Lower leg skin (tissue), 4 donors: ENCODE measurements at regions not wholly inside any gene's neighbourhood (a gene's known extent, or its start where the extent isn't known, plus 50 kb on each side); places are given as distances from the start of the nearest gene placed in this dataset.
"Not testable (repeated sequence)": the region's sequence is repeated elsewhere in the genome, so short reads cannot be mapped to it uniquely, and the experiment has no call there.

Source experiments
- DNase-seq, 2 donors: peaks; one replicate each; pipeline ENCODE4 v3.0.0-alpha.2; 2019; ENCODE audit warnings: low spot score in 2 of 2
- H3K4me3 ChIP-seq: fragments of 200-600 bp; sonication (generic); 2 replicates; pipeline ENCODE4 v1.5.1; 2017; ENCODE audit warnings: mild to moderate bottlenecking, low read depth; ENCODE audit not compliant: poor library complexity, severe bottlenecking
- POLR2A ChIP-seq, 2 donors: fragments of 450-650 bp; IDR thresholded peaks; one replicate each; pipeline ENCODE4 v1.6.1; 2016 to 2017; ENCODE audit warnings: antibody characterized with exemption in 2 of 2, mild to moderate bottlenecking in 1 of 2, moderate library complexity in 1 of 2
- WGBS, 2 donors: methylation state at CpG; one replicate each; pipeline ENCODE4 v1.1.5; 2018; 5-methylcytosine and 5-hydroxymethylcytosine counted together
- intact Hi-C: fragments of 100-400 bp; cut with DNase I; formaldehyde crosslinking; loops from one replicate; pipeline ENCODE4 v1.15.0; 2023; ENCODE audit warnings: low total_unique reads
- TF ChIP-seq, protein P1 (sequence below), 3 donors: fragments of 450-650 bp; IDR thresholded peaks; one replicate each; pipeline ENCODE4 v1.5.1; 2016; ENCODE audit warnings: antibody characterized with exemption in 3 of 3, mild to moderate bottlenecking in 3 of 3, moderate library complexity in 2 of 3

- DNase-seq: no peak
- no peak overlapping the region for H3K4me3 ChIP-seq
- intact Hi-C loops: no loop called here
- no peak for TF ChIP-seq POLR2A (IDR thresholded peaks at IDR 0.05)
- TF ChIP-seq, protein P1, sequence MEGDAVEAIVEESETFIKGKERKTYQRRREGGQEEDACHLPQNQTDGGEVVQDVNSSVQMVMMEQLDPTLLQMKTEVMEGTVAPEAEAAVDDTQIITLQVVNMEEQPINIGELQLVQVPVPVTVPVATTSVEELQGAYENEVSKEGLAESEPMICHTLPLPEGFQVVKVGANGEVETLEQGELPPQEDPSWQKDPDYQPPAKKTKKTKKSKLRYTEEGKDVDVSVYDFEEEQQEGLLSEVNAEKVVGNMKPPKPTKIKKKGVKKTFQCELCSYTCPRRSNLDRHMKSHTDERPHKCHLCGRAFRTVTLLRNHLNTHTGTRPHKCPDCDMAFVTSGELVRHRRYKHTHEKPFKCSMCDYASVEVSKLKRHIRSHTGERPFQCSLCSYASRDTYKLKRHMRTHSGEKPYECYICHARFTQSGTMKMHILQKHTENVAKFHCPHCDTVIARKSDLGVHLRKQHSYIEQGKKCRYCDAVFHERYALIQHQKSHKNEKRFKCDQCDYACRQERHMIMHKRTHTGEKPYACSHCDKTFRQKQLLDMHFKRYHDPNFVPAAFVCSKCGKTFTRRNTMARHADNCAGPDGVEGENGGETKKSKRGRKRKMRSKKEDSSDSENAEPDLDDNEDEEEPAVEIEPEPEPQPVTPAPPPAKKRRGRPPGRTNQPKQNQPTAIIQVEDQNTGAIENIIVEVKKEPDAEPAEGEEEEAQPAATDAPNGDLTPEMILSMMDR (IDR thresholded peaks at IDR 0.05): no peak
- 0% methylated on average over 1 of the region's 1 CpG for WGBS, 2 donors
Measured at GRCh38 chr12:59486827-59487226, 109.0 kb upstream of the SLC16A7 start.

- DNase-seq: no peak
- no peak overlapping the region for H3K4me3 ChIP-seq
- no peak for TF ChIP-seq POLR2A (IDR thresholded peaks at IDR 0.05)
- TF ChIP-seq, protein P1 (IDR thresholded peaks at IDR 0.05): no peak
- intact Hi-C loops: no loop called here
Measured at GRCh38 chr12:59484575-59484974, 111.3 kb upstream of the SLC16A7 start.

DNA sequence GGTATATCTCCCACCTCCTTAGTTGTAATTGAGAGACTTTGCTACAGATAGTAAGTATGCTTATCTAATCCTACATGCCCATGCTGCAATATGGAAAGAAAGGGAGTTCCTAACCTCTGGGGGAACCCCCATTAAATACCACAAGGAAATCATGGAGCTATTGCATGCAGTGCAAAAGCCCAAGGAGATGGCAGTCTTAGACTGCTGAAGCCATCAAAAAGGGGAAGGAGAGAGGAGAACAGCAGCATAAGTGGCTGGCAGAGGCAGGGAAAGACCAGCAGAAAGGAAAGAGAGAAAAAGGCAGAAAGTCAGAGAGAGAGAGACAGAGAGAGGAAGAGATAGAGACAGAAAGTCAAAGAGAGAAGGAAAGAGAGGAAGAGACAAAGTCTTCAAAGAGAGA, 121.6 kb upstream of the SLC16A7 start:
- H3K4me3 ChIP-seq, DNase-seq, intact Hi-C loops: not testable (repeated sequence)

GRCh38 chr12:59472273-59472672, 123.6 kb upstream of the SLC16A7 start:
- TF ChIP-seq POLR2A (IDR thresholded peaks at IDR 0.05): no peak
- TF ChIP-seq, protein P1 (IDR thresholded peaks at IDR 0.05): no peak
- DNase-seq: no peak
- H3K4me3 ChIP-seq: no peak overlapping the region
- 71 to 87% methylated on average over 5 of the region's 5 CpGs for WGBS, 2 donors
- intact Hi-C loops: no loop called here

DNA sequence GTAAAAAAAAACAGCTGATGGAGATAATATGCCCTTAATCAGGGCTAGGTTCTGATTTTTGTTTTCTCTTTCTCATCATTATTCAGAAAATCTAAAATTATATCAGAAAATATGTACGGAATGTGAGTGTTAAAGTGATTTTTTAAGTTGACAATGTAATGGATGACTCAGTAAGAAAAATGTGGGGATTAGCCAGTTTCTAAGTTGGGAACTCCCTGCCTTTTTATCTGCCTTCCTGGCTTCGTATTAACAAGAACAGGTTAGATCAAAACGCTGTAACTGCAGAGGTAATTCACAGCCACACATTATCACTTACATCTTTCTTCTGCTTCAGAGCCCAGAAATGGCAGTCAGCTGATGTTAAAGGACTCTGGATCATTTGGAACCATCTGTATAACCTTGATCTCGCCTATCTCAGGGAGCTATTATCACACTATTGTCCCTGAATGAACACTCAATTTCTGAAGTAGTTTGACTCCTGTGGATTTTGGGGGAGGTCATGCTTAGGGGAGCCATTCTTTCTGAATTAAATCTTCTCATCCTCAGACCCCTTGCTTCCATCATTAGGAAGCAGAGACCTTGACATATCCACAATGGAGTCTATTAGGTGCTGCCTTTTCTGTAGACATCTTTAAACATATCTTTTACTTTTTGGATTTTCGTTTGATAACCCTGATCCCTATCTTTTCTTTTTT, 135.7 kb upstream of the SLC16A7 start:
- 32 to 33% methylated on average over 5 of the region's 5 CpGs for WGBS, 2 donors
- no peak for DNase-seq
- intact Hi-C loops: no loop called here
- TF ChIP-seq POLR2A (IDR thresholded peaks at IDR 0.05): no peak
- TF ChIP-seq, protein P1 (IDR thresholded peaks at IDR 0.05): no peak
- no peak overlapping the region for H3K4me3 ChIP-seq

- no peak for DNase-seq
- no peak for TF ChIP-seq POLR2A (IDR thresholded peaks at IDR 0.05)
- TF ChIP-seq, protein P1 (IDR thresholded peaks at IDR 0.05): no peak
- intact Hi-C loops: no loop called here
- H3K4me3 ChIP-seq: no peak overlapping the region
Measured at GRCh38 chr12:59453475-59453874, 142.4 kb upstream of the SLC16A7 start.
